ENCODE measurements at regions not wholly inside any gene's neighbourhood (a gene's known extent, or its start where the extent isn't known, plus 50 kb on each side); places are given as distances from the start of the nearest gene placed in this dataset.
"Not testable (repeated sequence)": the region's sequence is repeated elsewhere in the genome, so short reads cannot be mapped to it uniquely, and the experiment has no call there.

DNA sequence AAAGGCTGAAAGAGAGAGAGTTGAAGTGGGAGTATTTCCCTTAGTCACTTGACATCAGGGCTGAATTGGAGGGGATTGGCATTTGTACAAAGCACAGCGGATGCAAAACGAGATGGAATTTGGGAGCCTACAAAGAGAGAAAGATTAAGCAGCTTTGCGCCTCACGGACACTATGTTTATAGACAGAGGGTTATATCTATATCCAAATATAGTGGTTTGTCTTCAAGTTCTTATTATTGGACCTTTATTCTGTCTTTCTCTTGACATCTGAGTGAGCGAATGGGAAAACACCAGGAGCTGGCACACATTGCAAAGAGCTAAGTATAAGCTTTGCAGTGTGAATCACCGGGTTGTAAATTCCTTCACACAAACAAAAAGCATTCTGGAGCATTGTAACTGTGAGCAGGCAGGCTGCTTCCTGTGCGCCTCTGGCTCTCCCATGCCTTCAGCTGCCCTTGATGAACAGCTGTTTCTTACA, 500.2 kb downstream of the STIM2 start:
- peak; percentile 51 for DNase-seq (ENCODE audit: low read depth)

DNA sequence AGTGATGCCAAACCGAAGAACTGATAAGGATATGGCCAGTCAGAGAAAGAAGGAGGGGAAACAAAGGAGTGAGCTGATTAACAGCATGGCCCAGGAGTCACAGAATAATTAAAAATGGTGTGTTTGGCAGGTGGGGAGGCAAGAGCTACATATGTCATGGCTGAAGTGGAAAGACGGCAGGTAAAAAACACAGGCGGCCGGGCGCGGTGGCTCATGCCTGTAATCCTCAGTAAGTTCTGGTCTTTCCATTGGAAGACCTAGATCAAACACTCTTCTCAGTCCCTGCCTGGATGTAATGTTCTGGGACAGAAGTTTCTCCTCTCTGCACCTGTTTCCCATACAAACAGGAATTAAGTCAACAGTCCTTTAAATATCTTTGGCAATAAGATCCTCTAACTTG, 503.9 kb downstream of the STIM2 start:
- no peak for DNase-seq (ENCODE audit: low read depth)

DNA sequence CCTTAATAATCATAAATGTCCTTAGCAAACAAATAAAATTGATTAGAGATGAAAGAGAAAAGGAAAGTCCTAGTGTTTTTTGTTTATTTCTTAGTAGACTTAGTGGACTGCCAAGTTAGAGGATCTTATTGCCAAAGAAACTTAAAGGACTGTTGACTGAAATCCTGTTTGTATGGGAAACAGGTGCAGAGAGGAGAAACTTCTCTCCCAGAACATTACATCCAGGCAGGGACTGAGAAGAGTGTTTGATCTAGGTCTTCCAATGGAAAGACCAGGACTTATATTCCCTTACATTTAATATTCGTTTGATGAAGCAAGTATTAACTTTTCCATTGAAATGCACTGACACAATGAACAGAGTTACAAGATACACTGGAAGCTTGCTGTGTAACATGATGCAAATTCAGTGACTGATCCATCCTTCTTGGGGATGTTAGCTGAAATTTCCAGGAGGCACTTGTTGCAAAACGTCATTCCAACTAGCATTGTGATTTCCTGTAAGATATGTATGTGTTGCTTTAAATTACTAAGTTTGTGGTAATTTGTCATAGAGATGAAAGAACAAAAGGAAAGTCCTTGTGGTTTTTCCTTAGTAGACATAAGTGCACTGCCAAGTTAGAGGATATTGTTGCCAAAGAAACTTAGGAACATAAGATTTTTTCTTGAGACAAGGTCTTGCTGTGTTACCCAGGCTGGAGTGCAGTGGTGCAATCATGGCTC, 505.6 kb downstream of the STIM2 start:
- DNase-seq (ENCODE audit: low read depth) = peak; percentile 1

DNA sequence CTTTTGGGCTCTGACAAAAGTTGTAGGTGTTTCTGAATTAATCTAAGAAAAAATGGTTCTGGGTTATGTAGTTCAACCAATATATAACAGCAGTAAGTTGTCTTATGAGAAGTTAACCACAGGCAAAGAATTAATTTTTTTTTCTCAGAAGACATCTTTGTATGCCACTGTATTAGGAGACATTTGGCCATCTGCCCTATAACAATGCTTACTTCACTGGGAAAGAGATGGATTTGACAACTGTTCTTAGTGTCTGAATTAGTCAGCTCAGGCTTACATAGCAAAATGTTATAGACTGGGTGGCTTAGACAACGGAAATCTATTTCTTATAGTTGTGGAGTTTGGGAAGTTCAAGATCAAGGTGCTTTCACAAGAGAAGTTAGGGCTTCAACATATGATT, 508.1 kb downstream of the STIM2 start:
- no peak for DNase-seq (ENCODE audit: low read depth)

DNA sequence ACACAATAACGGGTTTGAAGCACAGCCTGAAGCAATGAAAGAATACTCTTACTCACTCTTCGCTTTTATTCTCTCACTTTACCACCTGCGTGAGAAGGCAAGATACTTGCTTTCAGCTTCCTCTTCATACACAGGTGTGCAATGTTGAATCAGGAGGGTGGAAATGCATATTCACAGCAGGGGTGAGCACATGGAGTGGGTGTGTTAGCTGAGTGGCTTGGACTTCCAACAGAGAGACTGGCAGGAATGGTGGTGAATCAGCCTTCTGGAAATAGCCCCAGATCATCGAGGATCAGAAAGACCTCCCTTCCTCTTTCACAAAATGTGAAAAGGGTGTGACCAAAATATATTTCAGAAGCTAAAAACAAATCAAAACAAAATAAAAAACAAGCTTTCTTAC, 521.2 kb downstream of the STIM2 start:
- DNase-seq (ENCODE audit: low read depth) = no peak

DNA sequence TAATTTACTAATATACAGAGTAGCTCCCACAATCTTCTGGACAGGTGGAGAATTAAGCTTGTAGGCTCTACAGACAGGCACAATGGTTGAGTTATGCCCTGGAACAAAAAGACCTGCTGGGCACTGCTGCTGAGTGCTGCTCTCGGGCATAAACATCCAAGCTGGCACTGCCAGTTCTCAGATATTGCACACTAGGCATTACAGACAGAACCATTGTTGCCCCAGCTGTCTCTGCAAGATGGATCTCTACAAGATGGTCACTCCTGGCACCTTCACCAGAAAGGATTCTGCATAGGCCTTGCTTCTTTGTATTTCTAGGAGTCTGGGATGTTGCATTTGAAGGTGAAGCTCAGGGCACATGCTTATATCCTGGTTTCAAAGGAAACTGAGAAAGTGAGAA, 527.1 kb downstream of the STIM2 start:
- no peak for DNase-seq (ENCODE audit: low read depth)

DNA sequence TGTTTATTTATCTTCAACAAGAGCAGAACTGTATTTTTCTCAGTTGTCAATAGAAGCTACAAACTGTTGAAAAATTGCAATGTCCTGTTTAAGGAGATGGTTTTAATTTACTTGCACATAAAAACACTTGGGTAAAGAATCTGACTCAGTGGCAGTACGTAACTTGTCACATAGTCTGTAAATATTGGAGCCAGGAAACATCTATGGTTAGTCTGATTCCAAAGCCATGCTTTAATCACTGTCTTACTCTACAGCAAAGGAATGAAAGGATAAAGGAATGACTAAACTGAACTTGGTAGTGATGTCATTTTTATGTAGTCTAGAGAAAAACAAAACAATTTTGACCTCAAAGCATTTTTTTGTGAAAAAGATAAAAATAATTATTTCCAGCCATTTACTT, 537.2 kb downstream of the STIM2 start:
- DNase-seq (ENCODE audit: low read depth) = peak; percentile 21

DNA sequence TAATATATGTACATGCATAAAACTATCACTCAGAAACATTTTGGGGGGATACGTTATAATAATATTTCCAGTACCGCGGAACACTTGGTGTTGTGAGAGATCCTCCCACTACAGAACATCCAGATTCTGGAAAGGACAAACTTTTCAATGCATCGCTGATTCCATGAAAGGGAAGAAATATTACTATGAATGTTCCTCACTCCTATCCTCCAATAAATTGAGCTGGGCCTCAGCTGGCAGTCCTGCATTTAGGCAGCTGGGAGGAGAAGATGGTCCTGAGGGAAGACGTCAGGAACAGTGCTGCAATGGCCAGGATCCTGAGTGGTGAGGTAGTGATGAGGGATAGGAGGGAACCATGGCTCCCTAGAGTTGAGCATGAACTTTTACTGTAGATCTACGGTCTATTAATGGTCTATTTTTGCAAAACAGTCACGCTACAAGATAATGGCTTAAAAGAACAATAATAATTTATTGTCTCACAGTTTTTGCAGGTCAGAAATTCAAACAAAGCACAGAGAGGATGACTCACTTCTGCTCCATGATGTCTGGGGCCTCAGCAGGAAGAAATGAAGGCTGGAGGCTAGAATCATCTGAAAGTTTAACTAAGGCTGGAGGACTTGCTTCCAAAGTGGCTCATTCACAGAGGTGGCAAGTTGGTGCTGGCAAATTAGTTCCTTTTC, 538.1 kb downstream of the STIM2 start:
- DNase-seq (ENCODE audit: low read depth) = no peak

DNA sequence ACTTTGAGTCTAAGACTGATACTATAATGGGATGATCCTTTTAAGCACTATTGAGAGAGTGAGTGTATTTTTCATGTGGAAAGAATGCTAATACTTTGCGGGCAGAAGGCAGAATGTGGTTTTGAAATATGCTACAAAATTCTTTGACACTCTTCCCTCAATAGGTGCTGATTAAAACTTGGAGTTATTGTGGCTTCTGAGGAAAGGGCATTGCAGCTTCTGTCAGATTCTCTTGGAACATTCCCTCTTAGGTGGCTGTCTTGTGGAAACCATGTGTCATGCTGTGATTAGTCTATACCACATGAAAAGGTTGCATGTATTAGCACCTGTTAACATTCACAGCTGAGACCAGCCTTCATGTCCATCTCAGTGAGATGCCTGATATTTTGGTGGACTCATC, 547.0 kb downstream of the STIM2 start:
- no peak for DNase-seq (ENCODE audit: low read depth)

DNA sequence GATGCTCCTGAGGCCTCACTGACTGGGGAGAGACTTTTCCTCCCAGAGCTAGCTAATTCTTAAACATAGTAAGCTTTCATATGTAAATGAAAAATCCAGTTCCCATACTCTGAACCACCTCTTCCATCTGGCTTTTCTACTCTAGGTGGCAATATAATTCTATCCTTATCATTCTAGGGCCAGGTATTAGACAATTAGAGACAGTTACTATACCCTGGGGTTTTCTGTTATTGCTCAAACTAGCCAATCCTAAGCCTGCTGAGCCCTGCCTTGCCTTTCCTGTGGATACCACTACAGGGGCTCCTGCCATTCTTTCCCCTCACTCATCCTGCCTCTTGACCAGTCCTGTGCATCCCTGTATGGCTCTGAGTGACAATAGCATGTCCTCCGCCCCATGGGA, 552.0 kb downstream of the STIM2 start:
- no peak for DNase-seq (ENCODE audit: low read depth)

DNA sequence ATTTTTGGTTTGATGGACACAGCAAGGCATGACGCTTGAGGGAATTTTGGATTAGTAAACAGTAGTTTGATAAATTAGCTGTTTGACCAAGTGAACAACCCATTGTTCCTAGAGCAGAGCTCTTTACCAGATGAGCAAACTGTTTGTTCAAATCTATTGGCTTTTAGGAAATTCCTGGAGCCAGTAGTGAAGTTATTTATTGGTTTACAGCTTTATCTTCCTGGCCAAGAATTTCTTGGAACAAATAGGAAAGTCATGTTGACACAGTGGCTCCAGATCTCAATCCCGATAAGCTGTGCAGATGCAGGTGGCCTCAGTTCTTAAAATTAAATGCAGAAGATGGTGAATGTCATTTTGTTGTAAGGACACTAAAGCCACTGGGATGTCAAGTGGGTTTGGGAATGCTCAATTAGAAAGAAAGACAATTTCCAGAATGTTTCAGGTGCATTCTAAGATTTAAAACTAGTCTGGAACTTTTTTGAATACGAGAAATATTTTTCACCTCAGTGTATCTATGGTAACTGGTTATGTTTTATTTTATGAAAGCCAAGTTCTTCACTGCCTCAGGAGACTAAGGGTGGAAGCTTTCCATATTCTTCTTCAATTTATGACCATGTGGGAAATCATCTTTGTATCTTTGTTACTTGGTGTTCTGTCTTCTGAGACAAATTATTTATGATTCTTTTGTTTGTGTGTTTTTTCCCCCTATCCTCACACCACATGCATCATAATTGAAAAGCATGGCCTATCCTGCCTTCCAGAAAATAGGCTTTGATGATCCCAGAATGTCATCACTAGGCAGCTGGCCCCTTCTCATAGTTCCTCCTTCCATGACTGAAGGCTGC, 554.5 kb downstream of the STIM2 start:
- DNase-seq (ENCODE audit: low read depth) = no peak

DNA sequence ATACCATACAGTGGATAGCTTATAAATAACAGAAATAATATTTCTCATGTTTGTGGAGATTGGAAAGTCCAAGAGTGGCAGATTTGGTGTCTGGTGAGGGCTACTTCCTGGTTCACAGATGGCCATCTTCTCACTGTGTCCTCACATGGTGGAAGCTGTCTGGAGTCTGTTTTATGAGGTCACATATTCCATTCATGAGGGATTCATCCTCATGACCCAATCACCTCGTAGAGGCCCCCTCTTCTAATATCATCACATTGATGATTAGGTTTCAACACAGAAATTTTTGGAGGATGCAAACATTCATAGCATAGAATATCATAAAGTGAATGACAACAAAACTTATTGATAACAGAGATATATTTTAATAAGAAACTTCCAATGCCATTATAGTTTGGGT, 568.0 kb downstream of the STIM2 start:
- DNase-seq (ENCODE audit: low read depth) = no peak

DNA sequence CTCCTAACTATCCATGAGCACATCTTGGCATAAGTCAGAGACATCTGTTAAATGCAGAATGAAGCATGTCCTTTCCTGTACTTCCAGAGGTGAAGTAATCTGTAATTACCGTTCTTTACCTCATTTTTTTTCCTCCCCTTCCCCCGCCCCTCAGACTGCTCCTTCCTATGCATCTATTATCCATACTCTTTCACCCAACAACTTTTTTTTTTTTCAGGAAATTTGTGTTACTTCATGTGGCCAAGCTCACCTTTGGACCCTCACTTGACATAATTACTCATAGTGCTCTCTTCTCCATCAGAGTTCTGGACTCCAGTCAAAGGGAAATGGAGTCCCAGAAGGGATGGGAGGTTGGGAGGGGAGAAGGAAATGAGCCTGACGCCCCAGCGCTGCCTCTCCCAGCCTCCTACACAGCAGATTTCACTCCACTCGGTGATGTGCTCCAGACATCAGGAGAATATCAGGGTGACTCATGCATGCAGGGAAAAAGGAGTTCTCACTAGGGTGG, 568.8 kb downstream of the STIM2 start:
- no peak for DNase-seq (ENCODE audit: low read depth)

DNA sequence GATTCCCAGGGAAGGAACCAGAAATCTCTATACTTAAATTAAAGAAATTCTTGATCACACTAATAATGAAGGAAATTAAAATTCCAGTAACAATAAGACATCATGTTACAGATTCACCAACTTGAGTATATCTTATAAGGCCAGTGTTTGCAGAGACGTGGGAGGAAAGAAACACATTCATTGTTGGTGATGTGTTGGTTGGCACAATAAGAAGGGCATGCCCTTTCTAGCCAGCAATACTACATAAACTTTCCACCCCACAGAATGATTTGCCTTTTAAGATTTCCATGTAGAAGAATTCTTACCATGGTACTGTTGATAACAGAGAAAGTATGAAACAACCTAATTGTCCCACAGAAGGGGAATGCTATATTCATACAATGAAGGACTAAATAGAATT, 581.5 kb downstream of the STIM2 start:
- no peak for DNase-seq (ENCODE audit: low read depth)

DNA sequence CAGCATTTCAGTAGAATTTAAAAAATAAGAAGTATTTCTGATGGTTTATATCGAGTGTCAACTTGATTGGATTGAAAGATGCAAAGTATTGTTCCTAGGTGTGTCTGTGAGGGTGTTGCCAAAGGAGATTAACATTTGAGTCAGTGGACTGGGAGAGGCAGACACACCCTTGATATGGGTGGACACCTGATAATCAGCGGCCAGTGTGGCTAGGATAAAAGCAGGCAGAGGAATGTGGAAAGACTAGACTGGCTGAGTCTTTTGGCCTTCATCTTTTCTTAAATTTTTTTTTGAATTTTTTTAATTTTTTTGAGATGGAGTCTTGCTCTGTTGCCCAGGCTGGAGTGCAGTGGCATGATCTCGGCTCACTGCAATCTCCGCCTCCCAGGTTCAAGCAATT, 582.0 kb downstream of the STIM2 start:
- not testable (repeated sequence) for DNase-seq (ENCODE audit: low read depth)

DNA sequence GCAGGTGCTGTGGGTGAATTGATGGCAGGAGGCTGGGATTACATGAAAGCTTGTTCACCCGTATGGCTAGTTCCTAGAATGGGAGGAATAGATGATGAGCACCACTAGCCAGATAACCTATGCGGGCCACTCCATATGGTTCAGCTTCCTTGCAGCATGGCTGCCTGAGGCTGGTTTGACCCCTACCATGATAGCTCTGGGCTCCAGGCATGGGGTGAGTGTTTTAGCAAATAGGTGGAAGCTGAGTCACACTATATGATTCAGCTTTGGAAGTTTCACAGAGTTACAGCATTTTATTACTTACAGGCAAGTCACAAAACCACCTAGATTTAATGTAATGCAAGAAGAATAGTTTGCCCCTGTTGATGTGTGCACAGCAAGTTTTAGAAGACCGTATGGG, 603.2 kb downstream of the STIM2 start:
- peak; percentile 24 for DNase-seq (ENCODE audit: low read depth)

DNA sequence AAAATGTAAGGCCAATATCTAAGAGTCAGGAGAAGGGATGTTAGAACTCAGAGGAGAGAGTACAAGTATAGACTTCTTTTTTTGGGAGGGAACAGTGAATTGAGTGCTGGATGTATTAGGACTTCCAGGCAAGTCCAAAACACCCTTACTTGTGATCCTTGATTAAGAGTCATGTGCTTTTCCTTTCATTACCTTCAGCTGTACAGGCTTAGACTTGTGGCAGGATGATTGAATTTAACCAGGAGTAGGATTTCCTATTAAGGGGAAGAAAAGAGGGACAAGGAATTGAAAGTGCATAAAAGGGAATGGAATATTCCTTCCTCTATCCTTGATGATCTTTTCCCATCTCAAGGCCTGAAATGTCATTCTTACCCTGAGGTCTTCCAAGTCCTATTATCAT, 606.7 kb downstream of the STIM2 start:
- no peak for DNase-seq (ENCODE audit: low read depth)

DNA sequence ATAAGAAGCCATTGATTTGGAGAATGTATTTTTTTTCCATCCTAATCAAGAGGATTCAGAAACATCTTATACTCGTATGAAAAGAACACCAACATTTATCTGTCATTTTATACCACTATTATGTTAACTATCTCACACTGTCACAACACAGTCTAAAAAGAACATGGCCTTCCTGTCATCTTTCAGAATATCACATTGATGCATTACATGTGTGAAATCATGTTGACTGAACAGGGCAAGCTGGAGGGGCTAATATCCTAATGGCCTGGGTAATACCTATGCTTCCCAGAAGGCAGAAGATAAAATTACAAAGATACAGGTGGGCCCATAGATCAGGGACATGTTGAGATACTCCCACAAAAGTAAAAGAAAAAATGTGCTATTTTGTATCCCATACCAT, 611.7 kb downstream of the STIM2 start:
- no peak for DNase-seq (ENCODE audit: low read depth)

DNA sequence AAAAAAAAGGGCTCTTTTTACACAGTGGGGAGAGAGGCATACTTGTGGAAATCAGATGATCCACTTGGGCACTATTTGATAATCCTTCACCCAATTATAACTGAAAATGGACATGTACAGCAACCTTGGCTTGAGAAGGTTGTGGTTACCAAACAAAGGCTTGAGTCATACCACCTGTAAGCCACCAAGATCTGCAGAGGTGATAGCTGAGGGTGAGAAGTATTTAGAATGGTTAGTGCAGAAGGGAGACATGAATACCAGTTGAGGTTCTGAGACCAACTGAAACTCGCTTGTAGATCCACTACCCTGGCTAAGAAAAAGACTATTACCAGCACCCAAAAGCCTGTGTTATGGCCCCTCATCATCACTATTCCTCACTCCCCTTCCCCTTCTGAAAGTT, 614.0 kb downstream of the STIM2 start:
- DNase-seq (ENCODE audit: low read depth) = peak; percentile 1

DNA sequence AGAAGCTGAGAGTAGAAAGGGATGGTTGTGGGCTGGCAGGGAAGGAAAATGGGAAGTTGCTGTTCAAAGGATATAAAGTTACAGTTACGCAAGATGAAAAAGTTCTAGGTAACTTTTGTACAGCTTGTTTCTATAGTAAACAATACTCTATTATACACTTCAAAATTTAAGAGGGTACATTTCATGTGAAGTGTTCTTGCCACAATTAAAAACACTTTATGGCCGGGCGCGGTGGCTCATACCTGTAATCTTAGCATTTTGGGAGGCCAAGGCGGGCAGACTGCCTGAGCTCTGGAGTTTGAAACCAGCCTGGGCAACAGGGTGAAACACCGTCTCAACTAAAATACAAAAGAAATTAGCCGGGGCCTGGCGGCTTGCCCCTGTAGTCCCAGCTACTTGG, 623.6 kb downstream of the STIM2 start:
- DNase-seq (ENCODE audit: low read depth) = no peak

DNA sequence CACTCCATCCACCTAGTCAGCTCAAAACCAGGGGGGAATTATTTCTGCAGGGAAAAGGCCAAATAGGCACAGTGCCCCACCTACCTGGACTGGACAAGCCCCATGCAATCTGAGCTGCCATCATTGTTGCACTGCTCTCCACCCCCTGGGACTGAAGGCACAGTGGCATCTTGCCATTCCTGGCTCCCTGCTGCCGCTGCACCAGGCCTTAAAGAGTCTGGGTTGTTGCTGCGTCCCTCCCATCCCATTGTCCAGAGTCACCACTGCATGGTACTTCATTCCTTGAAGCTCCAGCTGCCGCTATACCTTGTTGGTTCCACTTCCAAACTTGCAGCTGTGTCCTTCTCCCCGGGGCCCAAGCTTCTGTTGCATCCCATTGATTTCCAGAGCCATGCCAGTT, 629.7 kb downstream of the STIM2 start:
- no peak for DNase-seq (ENCODE audit: low read depth)

DNA sequence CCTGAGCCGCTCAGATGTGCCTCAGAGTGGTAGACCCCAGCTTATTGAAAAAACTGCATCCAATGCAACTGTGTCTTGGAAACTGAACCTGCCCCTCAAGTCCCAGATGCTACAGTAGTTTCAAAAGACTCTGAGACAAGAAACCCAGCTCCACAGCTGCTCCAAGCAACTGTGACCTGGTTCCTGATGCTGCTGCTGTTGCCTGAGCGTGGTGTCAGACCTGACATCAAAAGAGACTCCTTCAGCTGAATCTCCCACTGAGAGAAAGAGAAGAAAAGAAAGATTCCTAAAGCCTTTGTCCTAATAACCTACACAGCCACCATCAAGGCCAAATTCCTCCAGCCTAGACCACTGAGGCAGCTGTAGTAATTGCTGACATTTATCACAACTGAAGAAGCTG, 630.1 kb downstream of the STIM2 start:
- DNase-seq (ENCODE audit: low read depth) = no peak

DNA sequence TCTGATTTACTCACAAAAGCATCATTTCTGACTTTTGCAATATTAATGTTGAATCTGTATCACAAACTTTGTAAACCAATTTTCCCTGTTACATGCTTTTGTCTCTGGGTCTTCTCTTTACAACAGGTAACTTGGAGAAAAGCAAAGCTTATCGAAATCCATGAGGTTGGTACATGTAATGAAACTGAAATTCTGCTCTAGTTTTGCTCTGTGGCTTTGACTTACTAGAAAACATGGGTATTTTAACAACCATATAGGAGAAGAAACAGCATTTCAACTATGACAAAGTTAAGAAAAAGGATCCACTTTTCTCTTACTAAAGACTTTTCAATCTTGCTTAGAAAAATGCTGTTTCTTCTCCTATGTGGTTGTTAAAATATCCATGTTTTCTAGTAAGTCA, 645.8 kb downstream of the STIM2 start:
- no peak for DNase-seq (ENCODE audit: low read depth)
